NCI-H526 treated with DMSO at 0.1 percent for 48 hours (cell line): ENCODE measurements at regions not wholly inside any gene's neighbourhood (a gene's known extent, or its start where the extent isn't known, plus 50 kb on each side); places are given as distances from the start of the nearest gene placed in this dataset.

Experiments
- DNase-seq: peaks from one replicate; lab custom pipeline; 2025; lab: John Stamatoyannopoulos, UW

DNA sequence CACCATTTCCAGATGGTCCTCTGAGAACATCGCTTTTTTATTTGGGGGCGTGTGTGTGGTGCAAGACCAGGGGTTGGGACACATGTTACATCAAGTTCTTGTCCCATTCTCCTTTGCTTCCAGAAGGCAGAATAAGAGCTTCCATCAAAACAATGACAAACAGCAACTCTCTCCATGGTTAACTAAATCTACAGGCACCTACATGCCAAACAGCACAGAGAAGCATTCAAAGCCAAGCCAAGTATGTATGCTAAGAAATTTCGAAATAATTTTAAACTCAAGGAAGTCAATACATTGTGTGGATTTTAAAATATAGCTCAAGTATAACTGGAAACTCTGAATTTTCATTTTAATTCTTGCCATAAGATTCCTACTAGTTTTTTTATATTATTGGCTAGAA is 105.6 kb downstream of the SEC61B start:
- DNase-seq, result no peak

- DNase-seq, result no peak
Observed at GRCh38 chr9:99335280-99335679, 113.2 kb downstream of the SEC61B start.

DNA sequence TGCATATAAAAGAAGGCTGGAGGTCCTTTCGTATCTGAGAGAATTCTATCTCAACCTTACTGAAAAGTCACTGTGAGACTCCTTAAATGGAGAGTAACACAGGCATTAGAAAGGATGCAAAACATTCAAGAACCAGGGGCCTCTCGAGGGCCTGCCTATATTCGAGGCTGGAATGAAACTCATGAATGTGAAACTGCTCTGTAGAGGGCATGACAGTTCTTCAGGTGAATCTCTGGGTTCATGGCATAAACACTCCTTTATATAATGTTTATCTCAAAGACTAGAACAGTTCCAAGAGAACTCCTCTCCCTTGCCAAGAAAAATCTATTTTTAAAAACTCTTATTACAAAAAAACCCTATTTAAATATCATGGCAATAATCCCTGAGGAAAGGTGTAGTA is 113.9 kb downstream of the SEC61B start:
- DNase-seq, result no peak

DNA sequence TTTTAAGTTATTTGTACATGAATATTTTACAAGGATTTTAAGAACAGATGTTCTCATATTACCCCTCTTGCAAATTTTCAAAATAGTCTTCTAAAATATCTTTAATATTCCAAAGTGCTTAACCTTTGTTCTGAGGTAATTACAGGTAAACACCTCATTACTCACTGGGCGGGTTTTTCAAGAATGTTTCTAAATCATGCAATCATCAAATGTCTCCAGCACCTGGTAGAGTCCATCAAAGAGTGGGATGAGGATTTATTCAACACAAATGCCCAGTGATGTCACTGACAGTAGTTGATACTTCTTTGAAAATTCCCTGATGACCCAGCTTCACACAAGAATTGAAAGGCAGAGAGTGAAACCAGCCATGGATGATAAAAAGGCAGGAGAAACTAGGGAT is 114.4 kb downstream of the SEC61B start:
- no peak for DNase-seq

GRCh38 chr9:99340281-99340680 is 118.2 kb downstream of the SEC61B start:
- DNase-seq, result no peak

DNA sequence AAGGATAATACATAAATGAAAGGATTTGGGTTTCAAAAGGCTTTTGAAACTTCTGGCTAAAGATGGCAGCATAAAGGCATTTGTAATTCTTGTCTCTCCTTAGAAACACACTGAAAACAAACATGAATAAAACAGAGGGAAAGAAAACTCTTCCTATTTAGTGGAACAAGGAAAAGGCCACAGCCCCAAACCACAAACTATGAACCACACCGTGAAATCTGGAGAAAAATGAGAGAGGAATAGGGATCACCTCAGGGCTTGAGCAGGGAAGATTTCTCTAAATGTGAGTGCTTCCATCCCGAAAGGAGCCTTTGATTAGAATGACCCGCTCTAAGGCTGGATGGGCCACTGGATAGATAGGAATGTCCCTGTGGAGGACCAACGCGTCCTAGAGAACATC is 119.6 kb downstream of the SEC61B start:
- no peak for DNase-seq

GRCh38 chr9:99345451-99345850 is 123.4 kb downstream of the SEC61B start:
- no peak for DNase-seq

- no peak for DNase-seq
Observed at GRCh38 chr9:99345942-99346341, 123.9 kb downstream of the SEC61B start.

DNA sequence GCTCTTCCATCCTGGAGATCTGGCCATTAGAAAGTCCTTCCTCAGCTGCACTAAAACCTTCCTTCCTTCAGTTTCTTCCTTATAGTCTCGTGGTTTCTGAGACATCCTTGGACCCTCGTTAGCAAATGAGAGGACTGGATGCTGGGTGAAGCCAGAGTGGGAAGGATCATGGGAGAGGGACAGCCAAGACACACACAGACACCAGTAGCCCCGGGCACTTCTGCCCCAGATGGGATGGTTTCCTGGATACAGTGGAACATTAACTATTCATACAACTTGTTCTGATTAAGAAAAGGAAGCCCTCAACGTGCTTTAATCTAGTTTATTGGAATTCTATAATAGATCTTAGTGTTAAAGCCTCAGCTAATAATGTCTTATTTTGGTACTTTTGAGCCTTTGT is 125.5 kb downstream of the SEC61B start:
- no peak for DNase-seq

DNA sequence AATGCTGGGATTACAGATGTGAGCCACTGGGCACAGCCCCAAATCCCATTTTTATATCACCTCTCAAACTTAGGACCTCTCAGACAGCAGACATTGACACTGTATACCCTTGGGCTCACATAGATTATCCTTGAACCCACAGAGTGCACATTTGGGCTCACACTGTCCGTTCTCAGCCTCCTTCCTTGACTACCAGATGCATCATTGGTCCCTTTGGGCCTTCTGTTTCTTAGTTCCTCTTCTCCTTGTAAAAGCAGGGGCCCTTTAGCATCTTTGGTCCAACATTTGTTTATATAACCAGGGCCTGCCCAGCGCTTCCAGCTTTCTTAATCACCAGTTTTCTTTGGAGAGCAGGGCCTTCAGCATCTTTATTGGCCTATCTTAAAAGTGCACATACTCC is 126.2 kb downstream of the SEC61B start:
- no peak for DNase-seq

GRCh38 chr9:99349870-99350269 is 127.8 kb downstream of the SEC61B start:
- no peak for DNase-seq

GRCh38 chr9:99350461-99350860 is 128.4 kb downstream of the SEC61B start:
- DNase-seq, result no peak

- no peak for DNase-seq
Observed at GRCh38 chr9:99351647-99352046, 129.6 kb downstream of the SEC61B start.

DNA sequence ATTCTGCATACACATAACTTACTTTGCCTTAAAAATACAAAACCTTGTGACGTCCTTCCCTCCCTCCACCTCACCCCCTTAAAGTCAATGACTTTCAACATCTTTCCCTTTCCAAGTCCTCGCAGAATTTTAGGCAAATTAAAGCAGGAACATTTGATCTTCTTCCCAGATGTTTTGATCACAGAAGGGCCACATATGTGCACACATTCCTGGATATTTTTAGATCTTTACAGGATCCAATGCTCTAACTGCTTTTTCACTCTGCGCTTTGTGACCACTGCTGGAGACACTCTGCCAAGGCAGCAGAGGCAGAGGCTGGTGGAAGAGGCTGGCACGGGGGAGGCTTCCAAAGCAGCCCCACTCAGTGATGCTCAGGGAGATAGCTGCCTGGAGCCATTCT is 130.7 kb downstream of the SEC61B start:
- no peak for DNase-seq

GRCh38 chr9:99353408-99353807 is 131.3 kb downstream of the SEC61B start:
- no peak for DNase-seq

GRCh38 chr9:99354104-99354503 is 132.0 kb downstream of the SEC61B start:
- DNase-seq, result no peak

DNA sequence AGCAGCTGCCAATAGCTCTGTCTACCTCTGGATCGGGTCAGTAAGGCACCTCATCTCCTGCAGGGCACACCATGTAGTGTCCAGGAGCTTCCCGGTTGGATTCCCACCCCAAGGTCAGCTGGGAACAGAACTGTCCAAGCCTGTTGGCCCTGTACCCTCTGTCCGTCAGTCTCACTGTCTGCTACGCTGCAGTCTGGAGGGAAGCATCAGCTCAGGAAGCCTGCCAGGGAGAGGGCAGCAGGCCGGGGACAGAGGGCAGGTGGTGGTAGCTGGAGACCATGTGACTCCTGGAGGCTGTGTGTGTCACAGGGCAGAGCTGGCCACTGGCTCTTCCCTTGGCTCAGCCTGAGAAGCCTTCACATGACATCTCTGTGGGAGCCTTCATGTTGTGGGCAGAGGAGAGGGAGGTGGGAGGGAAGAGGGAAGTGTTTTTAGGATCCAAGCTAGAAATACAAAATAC is 134.5 kb downstream of the SEC61B start:
- no peak for DNase-seq

- no peak for DNase-seq
Observed at GRCh38 chr9:99357575-99357974, 135.5 kb downstream of the SEC61B start.

- DNase-seq, result no peak
Observed at GRCh38 chr9:99358668-99359067, 136.6 kb downstream of the SEC61B start.

DNA sequence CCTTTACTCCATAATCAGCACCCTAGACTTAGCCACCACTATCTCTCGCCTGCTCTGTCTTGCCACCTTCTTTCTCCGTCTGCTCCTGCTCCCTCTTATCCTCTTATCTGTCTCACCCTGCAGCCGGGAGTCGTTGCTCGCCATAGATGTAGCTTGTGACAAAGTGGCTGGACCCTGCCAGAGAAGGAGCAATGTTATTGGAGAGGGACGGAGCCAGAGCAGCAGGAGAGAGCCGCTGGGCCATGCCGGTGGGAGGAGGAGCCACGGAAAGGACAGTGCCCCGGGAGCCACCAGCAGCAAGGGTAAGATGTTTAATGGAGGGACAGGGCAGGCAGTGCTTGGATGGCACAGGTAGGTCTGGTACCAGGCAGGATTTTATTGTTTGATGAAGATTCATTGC is 137.3 kb downstream of the SEC61B start:
- no peak for DNase-seq

- no peak for DNase-seq
Observed at GRCh38 chr9:99360026-99360425, 137.9 kb downstream of the SEC61B start.

GRCh38 chr9:99361817-99362216 is 139.7 kb downstream of the SEC61B start:
- DNase-seq, result no peak

DNA sequence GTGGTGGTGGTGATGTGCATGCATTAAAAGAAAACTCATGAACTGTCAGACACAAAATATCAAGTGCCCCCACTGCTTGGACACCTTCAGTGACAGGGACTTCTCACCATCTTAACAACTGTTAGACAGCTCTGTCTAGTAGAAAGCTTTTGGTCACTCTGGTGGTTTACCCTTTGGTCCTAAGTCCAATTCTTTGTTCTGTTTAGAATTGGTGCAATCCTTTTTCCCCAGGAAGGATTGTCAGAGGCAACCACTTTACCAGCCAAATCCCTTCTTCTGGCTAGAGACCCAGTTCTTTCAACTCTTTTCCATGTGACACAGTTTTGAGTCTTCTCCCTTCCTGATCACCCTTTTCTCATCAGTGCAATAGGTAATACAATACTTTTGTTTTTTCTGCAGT is 140.2 kb downstream of the SEC61B start:
- DNase-seq, result no peak

- DNase-seq, result no peak
Observed at GRCh38 chr9:99363509-99363908, 141.4 kb downstream of the SEC61B start.
